Mucosa of descending colon (tissue), 3 donors: ENCODE measurements at regions not wholly inside any gene's neighbourhood (a gene's known extent, or its start where the extent isn't known, plus 50 kb on each side); places are given as distances from the start of the nearest gene placed in this dataset.
"Not testable (repeated sequence)": the region's sequence is repeated elsewhere in the genome, so short reads cannot be mapped to it uniquely, and the experiment has no call there.

ENCODE experiments used
- ATAC-seq: fragments of 200-7000 bp; cut with Tn5 transposase; one replicate; pipeline ENCODE4 v1.9.1; 2020; ENCODE audit warnings: mild to moderate bottlenecking, moderate library complexity
- DNase-seq, 3 donors: peaks; one replicate each; pipeline ENCODE4 v3.0.0-alpha.2; 2020
- H3K36me3 ChIP-seq: fragments of 200-600 bp; one replicate; pipeline ENCODE4 v1.8.0; 2021; ENCODE audit warnings: low read depth, mild to moderate bottlenecking
- H3K4me1 ChIP-seq: fragments of 200-600 bp; one replicate; pipeline ENCODE4 v1.8.0; 2021; ENCODE audit warnings: low read depth, mild to moderate bottlenecking
- H3K4me3 ChIP-seq: fragments of 200-600 bp; one replicate; pipeline ENCODE4 v1.8.0; 2021; ENCODE audit warnings: mild to moderate bottlenecking
- H3K9me3 ChIP-seq: fragments of 200-600 bp; one replicate; pipeline ENCODE4 v1.8.0; 2021; ENCODE audit warnings: mild to moderate bottlenecking
- intact Hi-C, 2 donors: fragments of 100-400 bp; cut with DNase I in 1 of 2; cut with micrococcal nuclease in 1 of 2; formaldehyde crosslinking; loops; one replicate each; pipeline versions ENCODE4 v1.11.0 to v1.11.1; 2022; cut with DNase I, micrococcal nuclease
- TF ChIP-seq, protein P1 (sequence below): fragments of 200-600 bp; IDR thresholded peaks from one replicate; pipeline ENCODE4 v1.8.0; 2022; ENCODE audit warnings: antibody characterized with exemption, mild to moderate bottlenecking
- donor health status: DM: no; HTN: no; CAD: no; lungs with moderate emphysema.
- donor health status: DM: no; HTN: no; CAD: no.
- donor health status: DM: no; HTN: yes; CAD: no.

DNA sequence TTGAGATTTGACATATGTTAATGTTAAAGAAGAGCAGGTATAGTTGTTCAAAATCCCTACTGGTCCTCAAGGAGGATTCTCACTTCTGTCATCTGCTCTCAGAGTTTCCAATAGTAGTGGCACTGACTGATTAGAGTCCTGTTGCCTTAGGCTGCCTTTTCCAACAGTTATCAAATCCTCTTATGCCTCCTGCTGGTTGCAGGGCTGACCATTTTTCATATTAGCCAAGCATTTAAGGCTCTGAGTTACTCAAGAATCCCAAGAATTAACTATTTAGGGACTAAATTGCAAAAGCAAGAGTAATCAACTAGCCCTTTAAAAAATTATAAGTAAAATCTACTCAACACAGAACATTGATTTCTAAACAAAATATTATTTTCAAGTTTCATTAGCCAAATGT is 212.0 kb upstream of the CHORDC1 start:
- Histone ChIP-seq H3K9me3 (no peaks in the 10 kb centered on the region), H3K4me3 (no peak overlapping the region), H3K36me3 (no peaks in the 10 kb centered on the region), H3K4me1 (no peaks in the 10 kb centered on the region)
- no peak for ATAC-seq
- DNase-seq = peak in 1 of 3 donors; percentile 13
- intact Hi-C loops = no loop called here
- TF ChIP-seq, protein P1, sequence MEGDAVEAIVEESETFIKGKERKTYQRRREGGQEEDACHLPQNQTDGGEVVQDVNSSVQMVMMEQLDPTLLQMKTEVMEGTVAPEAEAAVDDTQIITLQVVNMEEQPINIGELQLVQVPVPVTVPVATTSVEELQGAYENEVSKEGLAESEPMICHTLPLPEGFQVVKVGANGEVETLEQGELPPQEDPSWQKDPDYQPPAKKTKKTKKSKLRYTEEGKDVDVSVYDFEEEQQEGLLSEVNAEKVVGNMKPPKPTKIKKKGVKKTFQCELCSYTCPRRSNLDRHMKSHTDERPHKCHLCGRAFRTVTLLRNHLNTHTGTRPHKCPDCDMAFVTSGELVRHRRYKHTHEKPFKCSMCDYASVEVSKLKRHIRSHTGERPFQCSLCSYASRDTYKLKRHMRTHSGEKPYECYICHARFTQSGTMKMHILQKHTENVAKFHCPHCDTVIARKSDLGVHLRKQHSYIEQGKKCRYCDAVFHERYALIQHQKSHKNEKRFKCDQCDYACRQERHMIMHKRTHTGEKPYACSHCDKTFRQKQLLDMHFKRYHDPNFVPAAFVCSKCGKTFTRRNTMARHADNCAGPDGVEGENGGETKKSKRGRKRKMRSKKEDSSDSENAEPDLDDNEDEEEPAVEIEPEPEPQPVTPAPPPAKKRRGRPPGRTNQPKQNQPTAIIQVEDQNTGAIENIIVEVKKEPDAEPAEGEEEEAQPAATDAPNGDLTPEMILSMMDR = no peak

DNA sequence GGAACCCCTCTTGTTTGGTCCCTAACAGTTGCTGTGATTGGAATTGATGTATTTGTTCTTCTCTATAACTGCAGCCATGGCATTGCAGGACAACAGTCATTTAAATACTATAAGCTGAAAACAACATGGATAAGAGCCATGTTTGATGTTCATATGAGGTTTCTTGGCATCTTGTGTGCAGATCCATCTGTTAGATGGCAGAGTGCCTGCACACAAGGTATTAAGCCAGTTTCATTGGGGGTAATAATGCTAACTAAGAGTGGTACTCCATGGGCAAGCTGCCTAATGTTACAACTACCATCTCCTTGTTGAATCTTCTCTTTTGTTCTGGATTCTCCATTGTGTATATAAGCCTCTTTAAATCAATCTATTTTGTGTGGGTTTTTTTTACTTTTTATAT is 206.0 kb upstream of the CHORDC1 start:
- TF ChIP-seq, protein P1 = no peak
- intact Hi-C loops = no loop called here
- ATAC-seq = no peak
- DNase-seq = no peak
- Histone ChIP-seq H3K4me1 (no peaks in the 10 kb centered on the region), H3K36me3 (no peaks in the 10 kb centered on the region), H3K4me3 (no peak overlapping the region), H3K9me3 (no peaks in the 10 kb centered on the region)

DNA sequence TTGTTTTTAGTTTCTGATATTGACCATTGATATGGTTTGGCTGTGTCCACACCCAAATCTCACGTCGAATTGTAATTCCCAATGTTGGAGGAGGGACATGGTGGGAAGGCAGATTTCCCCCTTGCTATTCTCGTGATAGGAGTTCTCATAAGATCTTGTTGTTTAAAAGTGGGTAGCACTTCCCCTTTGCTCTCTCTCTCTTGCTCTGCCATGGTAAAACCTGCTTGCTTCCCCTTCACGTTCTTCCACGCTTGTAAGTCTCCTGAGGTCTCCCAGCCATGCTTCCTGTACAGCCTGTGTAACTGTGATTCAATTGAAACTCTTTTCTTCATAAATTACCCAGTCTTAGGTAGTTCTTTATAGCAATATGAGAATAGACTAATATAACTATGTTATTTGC is 203.6 kb upstream of the CHORDC1 start:
- intact Hi-C loops = no loop called here
- no peak overlapping the region for H3K4me3 ChIP-seq
- TF ChIP-seq, protein P1 = no peak
- no peaks in the 10 kb centered on the region for H3K9me3 ChIP-seq
- no peaks in the 10 kb centered on the region for H3K4me1 ChIP-seq
- no peaks in the 10 kb centered on the region for H3K36me3 ChIP-seq
- ATAC-seq (no peak), DNase-seq (no peak)

DNA sequence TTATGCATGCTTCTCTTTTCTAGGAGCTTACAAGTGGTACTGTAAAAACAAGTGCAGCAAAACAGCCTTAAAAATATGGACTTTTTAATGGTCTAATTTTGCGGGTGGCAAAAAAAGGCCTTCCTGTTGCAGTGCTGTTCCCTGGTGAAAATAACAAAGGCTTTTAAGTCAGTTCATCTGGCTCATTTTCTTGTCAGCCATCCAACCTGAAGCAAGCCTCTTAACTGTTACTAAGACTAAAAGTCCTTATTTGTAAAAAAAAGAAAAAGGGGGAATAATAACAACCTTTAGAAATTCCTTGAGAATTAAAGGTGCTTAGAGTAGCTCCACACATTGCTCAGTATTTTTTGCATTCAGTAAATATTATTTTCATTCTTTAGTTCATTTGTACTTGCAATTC is 200.5 kb upstream of the CHORDC1 start:
- no peak for DNase-seq
- no peaks in the 10 kb centered on the region for H3K9me3 ChIP-seq
- intact Hi-C loops = no loop called here
- no peaks in the 10 kb centered on the region for H3K36me3 ChIP-seq
- ATAC-seq = no peak
- H3K4me3 ChIP-seq = no peak overlapping the region
- no peaks in the 10 kb centered on the region for H3K4me1 ChIP-seq
- TF ChIP-seq, protein P1 = no peak

DNA sequence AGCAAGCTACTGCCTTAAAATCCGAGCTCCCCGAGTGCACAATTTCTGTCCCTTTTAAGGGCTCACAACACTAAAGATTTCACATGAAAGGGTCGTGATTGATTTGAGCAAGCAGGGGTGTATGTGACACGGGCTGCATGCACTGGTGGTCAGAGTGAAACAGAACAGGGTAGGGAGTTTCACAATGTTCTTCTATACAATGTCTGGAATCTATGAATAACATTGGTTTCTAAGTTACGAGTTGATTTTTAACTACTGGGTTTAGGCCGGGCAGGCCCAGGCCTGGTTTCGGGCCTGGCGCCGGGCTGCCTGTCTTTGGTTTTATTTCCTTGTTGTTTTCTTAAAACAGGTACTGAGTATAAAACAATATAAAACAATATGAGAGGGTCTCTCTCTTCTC is 199.9 kb upstream of the CHORDC1 start:
- H3K4me3 ChIP-seq, H3K4me1 ChIP-seq, ATAC-seq, DNase-seq, H3K36me3 ChIP-seq, intact Hi-C loops, H3K9me3 ChIP-seq: not testable (repeated sequence)

DNA sequence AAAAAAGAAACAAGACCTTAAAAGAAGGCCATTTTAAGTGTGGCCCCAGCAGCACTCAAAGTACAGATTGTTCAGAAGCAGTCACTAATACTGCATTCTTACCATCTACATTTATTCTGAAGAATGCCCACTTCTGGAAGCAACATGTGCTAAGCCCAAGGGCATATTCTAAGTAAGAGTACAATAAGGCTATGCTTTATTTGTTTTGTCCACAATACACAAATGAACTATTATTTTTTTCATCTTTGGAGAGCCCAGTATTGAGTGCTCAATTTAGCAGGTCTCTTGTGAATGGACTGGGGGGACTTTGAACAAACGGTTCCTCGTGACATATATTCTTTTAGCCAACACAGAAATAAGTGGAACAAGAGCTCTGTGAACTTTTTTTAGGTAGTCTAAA is 191.4 kb upstream of the CHORDC1 start:
- intact Hi-C loops = no loop called here
- DNase-seq = no peak
- no peaks in the 10 kb centered on the region for H3K36me3 ChIP-seq

More for the DNA sequence above, 191.4 kb upstream of the CHORDC1 start:
- no peak overlapping the region for H3K4me3 ChIP-seq
- TF ChIP-seq, protein P1 = no peak
- H3K9me3 ChIP-seq = no peaks in the 10 kb centered on the region
- ATAC-seq = no peak
- H3K4me1 ChIP-seq = no peaks in the 10 kb centered on the region
